GM21526 (cell line): ENCODE measurements at regions not wholly inside any gene's neighbourhood (a gene's known extent, or its start where the extent isn't known, plus 50 kb on each side); places are given as distances from the start of the nearest gene placed in this dataset.
"Not testable (repeated sequence)": the region's sequence is repeated elsewhere in the genome, so short reads cannot be mapped to it uniquely, and the experiment has no call there.

Experiments
- ATAC-seq: cut with Tn5 transposase; IDR thresholded peaks from one replicate; pipeline ENCODE4 v1.9.1; 2021; ENCODE audit warnings: moderate library complexity; ENCODE audit not compliant: unreplicated experiment, low FRiP score

DNA sequence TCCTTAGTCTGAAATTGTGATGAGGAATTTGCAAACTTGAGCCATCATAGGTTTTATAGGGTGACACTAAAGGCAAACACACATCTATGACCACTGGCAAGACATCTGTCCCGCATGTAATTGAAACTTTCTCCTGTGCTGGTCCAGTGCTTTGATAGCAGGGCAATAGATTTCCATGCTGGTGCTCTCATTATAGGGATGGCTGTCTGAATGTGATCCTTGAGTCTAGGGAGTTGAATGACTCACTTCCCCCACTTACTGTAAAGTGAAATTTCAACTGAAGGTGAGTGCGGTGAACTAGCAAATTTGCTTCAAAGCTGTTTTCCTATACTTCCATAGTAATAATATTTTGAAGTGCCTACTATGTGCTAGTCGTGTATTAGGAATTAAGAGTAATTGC, 1630.0 kb downstream of the STIM2 start:
- ATAC-seq: no peak

DNA sequence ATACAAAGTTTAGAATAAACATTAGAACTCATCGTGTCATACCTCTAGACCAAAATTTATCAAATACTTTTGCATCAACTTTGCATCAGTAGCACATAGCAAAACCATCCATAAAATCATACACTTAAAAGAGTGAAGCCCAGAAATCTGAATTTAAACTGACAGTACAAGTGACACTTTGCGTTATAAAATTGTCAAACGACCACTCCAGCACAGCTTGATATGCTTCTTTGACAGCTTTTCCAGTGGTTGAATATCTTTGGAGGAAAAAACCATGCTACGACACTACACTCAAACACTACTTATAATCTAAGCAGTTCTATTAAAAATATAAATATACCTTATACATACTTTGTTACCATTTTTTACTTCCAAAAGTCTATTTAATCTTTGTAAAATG, 1644.4 kb downstream of the STIM2 start:
- ATAC-seq: no peak

GRCh38 chr4:28508636-28509035, 1648.0 kb downstream of the STIM2 start:
- no peak for ATAC-seq

DNA sequence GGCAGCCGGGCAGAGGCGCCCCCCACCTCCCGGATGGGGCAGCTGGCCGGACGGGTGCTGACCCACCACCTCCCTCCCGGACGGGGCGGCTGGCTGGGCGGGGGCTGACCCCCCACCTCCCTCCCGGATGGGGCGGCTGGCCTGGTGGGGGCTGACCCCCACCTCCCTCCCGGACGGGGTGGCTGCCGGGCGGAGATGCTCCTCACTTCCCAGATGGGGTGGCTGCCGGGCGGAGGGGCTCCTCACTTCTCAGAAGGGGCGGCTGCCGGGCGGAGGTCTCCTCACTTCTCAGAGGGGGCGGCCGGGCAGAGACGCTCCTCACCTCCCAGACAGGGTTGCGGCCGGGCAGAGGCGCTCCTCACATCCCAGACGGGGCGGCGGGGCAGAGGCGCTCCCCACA, 1654.1 kb downstream of the STIM2 start:
- ATAC-seq: not testable (repeated sequence)

- ATAC-seq: no peak
These were observed 1658.0 kb downstream of the STIM2 start for GRCh38 chr4:28518561-28519165.

- ATAC-seq: no peak
These were observed 1663.1 kb downstream of the STIM2 start for GRCh38 chr4:28523681-28524190.

DNA sequence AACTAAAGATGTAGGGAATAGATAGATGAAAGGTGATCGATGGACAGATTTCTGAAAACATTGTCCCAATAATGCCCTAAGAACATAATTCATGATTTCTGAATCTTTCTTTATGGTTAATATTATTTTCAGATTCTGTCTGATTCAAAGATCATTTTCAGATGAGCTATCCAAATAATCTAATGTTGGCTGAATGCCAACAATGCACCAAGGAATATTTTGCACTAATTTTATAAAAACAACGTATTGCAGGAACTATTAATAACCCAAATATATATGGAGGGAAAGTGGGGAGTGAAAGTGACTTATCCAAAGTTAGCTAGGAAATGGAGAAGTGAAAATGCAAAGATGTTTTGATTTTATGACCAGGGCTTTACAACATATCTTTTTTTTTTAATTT, 1675.5 kb downstream of the STIM2 start:
- no peak for ATAC-seq

DNA sequence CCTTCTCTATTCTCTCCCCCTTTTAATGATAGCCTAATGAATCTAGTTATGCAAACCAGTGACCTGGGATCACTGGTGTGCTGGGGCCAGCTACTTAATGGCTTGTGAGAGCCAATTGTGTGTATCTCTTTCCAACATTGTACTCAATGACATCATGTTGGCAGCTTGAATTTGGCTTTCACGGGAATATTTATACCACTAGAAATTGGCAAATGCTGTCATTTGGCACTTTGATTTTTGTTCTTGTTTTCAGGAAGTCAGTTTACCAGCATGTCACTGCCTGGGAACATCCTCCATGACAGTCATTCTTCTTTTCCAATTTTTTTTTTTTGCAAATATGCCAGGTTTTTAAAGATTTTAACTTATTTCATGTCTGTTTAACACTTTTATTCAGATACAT, 1685.3 kb downstream of the STIM2 start:
- no peak for ATAC-seq

DNA sequence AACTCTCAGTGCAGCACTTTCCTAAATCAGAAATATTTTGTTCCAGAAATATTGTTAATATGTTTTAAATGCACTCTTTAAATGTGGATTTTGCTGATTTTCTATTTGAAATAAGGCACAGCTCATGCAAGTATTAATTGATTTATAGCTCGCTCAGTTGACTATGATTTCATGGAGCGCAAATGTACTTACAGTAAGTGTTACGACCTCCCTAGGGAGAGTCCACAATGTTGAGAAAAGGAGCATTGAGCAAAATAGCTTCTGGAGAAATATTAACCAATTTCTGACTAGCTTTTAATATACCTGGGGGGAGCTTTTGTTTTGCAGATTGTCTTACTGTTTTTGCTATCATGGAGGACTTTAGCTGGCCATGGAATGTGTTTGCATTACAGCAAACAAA, 1687.5 kb downstream of the STIM2 start:
- ATAC-seq: no peak

DNA sequence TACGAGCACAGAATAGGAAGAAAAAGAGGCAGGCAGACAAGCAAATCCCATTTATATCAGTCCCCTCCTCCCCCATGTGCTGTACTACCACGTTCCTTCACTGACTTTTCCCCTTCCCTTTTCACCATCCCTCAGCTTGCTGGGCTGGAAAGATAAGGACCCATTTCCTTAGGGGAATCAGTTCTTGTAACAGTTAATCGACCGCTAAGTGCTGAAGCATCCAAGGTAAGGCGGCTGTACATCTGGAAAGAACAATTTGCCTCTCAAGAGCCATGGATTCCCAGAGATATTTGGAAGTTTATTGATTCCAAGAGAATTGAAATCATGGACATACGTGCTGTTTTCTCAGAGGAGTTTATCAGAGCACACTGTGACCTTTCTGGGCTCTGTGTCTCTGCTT, 1688.0 kb downstream of the STIM2 start:
- ATAC-seq: no peak

DNA sequence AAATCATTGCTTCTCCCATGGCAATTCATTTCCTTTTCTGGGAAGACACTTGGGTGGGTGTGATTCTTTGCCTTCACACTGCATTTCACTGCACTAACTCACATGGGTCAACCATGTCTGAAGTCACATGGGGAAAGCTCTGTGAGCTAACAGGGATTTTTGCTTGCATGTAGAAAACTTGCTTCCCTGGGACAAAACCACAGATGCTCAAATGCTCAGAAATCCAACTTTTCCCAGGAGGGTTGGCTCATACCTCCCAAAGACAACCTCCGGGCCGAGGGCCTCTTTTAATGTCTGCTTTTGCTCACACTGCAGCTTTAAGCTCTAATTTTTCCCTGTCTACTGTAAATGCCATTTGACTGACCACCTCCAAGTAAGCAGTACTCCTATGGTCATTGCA, 1695.2 kb downstream of the STIM2 start:
- ATAC-seq: no peak

DNA sequence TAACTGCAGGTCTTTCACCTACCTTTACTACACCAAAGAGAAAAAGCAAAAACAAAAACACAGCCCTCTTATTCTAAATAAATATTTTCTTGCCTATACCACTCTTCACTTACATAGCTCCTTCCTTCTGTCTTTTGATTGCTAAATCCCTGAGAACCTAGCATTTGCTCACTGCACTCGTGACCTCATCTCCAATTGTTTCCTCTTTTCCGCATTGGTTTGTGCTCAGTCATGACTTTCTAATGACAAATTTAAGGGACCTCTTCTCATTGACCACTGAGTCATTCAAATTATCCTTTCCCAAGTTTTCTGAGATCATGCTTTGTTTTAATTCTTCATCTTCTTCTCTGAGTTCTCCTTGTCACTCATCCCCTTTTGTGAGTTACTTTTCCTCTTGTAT, 1697.1 kb downstream of the STIM2 start:
- ATAC-seq: no peak

GRCh38 chr4:28558895-28559294, 1698.3 kb downstream of the STIM2 start:
- ATAC-seq: no peak

DNA sequence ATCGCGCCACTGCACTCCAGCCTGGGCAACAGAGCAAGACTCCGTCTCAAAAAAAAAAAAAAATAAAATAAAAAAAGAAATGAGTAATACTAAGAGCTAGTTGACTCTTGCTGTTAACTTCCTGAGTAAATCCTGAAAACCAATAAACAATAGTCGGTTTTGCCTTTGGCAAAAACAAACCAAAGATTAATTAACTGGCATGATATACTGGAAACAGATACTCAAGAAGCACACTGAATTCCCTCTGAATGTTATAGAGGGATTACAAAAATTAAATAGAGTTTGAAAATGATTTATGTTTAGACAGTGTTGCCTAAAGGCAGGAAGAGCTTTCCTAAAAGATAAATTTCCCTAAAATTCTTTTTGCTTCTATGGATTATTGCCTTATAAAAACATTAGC, 1702.3 kb downstream of the STIM2 start:
- no peak for ATAC-seq

DNA sequence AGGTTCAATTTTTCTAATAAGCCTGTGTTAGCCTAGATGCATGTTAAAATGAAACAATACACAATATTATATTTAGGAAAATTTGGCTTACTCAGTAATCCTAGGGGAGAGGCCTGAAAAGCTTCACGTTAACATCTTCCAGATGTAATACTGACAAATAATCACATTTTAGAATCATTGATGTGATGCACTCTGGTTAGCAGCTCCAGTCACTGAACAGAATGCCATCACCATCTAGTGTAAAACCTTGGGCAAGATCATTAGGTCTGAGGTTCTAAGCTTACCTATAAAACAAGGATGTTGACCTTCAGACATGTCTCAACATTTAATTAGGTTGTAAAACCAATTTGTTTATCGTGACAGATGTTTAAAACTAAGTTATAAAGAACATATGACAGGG, 1704.8 kb downstream of the STIM2 start:
- ATAC-seq: no peak

DNA sequence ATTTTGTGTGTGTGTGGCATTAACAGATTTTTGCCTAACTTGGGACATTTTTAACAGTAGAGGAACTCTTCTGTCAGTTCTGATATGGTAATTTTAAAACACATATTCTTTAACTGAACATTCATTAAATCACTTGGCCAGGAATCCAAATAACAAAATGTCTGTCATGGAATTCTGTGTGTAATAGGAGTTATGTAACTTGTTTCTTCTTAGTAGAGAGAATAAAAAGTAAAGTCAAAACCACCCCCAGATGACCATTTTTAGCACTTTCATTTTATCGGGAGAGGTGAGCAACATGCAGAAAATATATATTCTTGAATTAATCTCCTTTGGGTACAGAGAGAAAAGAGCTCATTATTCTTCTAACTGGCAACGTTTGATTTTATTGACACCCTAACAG, 1740.3 kb downstream of the STIM2 start:
- ATAC-seq: no peak

DNA sequence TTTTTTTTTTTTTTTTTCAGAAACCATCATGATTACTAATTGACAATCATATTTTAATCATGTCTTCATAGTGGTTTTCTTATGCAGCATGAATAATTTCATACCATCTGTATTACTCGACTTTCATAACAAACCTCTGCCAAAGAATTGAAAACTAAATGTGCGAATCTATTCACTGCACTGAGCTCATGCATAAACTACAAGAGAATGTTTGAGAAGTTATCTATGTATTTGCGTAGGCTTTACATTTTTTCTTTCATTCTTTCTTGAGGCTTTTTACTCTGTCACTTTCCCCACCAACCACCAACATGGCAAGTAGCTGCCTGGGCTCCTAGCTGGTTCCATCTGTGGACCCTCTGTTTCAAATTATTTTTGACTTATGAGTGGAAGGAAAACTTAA, 1761.0 kb downstream of the STIM2 start:
- no peak for ATAC-seq

- no peak for ATAC-seq
These were observed 1776.3 kb downstream of the STIM2 start for GRCh38 chr4:28636971-28637370.

DNA sequence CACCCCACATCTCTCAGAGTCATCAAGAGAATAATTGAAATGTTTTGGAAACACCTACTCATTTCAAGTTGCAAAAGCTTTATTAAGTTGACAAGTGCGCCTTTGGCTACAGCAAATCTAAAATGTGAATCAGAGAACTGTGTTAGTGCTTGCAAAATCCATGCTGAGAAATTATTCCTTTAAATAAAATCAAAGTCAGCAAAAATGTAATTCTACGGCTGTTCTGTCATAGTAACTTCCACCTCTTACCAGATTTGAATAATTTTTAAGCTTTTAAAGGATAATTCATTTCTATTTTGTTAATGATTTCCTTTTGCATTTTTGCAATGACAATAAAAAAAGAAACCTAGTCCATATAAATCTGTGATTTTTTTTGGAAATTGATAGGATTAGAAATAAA, 1779.1 kb downstream of the STIM2 start:
- no peak for ATAC-seq

- no peak for ATAC-seq
These were observed 1794.0 kb downstream of the STIM2 start for GRCh38 chr4:28654618-28655017.

GRCh38 chr4:28665306-28665705, 1804.7 kb downstream of the STIM2 start:
- no peak for ATAC-seq

DNA sequence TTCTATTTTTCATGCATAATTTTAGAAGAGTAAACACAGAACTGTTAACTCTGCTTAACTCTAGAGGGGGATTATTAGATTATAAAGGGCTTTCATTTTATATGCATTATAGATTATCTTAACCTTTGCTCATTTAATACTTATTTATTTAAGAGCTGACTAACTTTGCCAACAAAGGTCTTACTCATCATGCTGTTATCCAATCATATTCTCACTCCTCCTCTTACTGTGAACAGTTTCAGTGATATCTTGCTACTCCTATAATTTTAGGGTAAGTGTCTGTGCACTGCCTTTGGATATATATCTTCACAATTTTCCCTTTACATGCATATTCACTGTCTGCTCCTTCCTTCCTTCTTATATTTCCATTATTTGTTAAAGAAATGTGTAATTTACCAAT, 1814.9 kb downstream of the STIM2 start:
- ATAC-seq: no peak

GRCh38 chr4:28677808-28678207, 1817.2 kb downstream of the STIM2 start:
- ATAC-seq: no peak
